ENCODE measurements at regions not wholly inside any gene's neighbourhood (a gene's known extent, or its start where the extent isn't known, plus 50 kb on each side); places are given as distances from the start of the nearest gene placed in this dataset.
A peak's percentile ranks its signal among the peaks of the same experiment; 100 is the strongest.
"Not testable (repeated sequence)": the region's sequence is repeated elsewhere in the genome, so short reads cannot be mapped to it uniquely, and the experiment has no call there.

DNA sequence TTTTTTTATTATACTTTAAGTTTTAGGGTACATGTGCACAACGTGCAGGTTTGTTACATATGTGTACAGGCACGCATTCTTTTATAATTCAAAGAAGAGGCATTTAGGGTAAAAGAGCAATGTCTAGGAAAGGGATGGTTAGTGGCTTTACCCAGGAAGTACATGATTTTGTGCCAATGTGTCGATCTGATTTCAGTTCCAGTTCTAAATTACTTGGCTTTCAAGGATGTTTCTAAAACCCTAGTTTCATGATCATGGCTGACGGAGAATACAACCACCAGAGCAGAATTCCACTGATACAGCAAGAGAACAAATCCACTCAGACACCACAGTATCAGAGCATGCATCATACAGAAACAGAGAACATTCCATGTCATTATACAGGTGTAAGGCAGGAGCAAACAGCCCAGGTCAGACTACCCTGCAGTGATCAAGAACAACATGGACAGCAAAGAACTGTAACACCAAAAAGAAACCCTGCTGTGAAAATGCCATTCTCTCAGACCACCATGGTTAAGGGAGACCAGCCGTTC is 116.7 kb upstream of the STK17B start:
- no peak overlapping the region for H3K4me3 ChIP-seq
- H3K36me3 ChIP-seq = no peaks in the 10 kb centered on the region
- no peaks in the 10 kb centered on the region for H3K9me3 ChIP-seq
- H3K27me3 ChIP-seq = no peaks in the 10 kb centered on the region
- no peak for DNase-seq

DNA sequence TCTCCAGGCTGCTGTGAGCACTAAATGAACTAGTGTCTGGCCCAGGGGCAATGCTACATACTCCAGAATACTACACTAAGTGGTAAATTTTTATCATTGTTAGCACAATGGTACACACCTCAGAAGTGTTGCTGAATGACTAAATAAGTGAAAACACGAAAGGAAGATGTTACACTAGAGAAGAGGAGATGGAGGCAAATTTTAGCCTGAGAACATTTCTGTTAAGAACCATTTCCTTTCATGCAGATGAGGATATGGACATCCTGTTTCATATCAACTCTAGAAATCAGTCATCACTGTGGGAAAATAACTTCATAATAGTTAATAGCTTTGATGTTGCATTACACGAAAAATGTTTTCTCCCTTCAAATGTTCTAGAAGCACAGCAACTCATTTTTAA is 117.6 kb upstream of the STK17B start:
- no peak for DNase-seq
- Histone ChIP-seq H3K4me3 (no peak overlapping the region), H3K9me3 (no peaks in the 10 kb centered on the region), H3K36me3 (no peaks in the 10 kb centered on the region), H3K27me3 (no peaks in the 10 kb centered on the region)

DNA sequence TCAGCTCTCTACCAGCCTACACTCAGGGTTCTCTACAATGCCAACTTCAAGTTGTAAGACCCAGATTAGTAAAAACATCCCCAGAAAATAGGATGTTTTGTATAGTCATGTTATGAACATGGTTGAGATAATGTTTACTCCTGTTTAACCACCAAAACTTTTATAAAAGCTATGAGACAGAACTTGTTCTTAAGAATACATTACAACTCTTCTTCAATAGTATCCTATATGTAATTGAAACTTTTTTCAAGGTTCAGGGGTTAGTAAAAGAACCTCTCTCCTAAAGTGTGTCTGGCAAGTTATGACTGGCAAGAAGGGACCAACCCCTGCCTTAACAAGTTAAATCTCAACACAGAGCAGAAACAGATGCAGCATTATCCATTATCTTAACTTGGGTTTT is 118.8 kb upstream of the STK17B start:
- no peaks in the 10 kb centered on the region for H3K27me3 ChIP-seq
- no peaks in the 10 kb centered on the region for H3K9me3 ChIP-seq
- H3K4me3 ChIP-seq = no peak overlapping the region
- no peaks in the 10 kb centered on the region for H3K36me3 ChIP-seq
- DNase-seq = no peak

DNA sequence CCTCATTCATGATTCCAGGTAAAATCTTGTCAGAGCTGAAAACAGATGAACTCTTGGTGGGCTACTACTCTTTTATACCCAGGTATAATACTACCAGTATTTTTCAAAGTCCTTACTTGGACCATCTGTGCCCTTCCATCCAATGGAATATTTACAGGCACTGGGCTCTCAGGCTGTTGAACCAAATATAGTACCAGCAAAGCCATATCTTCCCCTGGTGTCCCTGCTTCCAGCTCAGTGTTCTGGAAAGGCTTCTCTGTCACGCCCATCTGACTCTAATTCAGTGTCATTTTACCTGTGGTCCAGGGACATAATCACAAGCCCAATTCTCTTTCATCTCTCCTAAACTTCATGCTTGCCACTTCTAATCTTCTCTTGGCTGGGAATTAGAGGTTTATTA is 119.2 kb upstream of the STK17B start:
- Histone ChIP-seq H3K4me3 (no peak overlapping the region), H3K27me3 (no peaks in the 10 kb centered on the region), H3K9me3 (no peaks in the 10 kb centered on the region), H3K36me3 (no peaks in the 10 kb centered on the region)
- no peak for DNase-seq

DNA sequence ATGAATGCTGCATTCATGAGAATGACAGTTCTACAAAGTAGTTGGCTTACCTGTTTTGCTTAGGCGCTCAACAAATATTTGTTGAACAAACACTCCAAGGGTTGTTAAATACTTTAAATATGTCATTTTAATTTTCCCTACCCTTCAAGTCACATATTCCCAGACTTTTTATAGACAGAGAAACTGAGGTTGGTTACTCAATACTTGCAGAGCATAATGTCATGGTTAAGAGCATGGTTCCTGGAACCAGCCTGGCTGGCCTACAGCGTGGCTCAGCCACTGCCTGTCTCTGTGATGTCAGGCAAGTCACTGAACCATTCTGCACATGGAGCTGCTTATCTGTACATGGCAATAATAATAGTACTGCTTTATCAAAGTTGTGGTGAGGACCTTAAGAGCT is 120.0 kb upstream of the STK17B start:
- no peaks in the 10 kb centered on the region for H3K27me3 ChIP-seq
- no peak for DNase-seq
- no peaks in the 10 kb centered on the region for H3K9me3 ChIP-seq
- H3K36me3 ChIP-seq = no peaks in the 10 kb centered on the region
- H3K4me3 ChIP-seq = no peak overlapping the region

DNA sequence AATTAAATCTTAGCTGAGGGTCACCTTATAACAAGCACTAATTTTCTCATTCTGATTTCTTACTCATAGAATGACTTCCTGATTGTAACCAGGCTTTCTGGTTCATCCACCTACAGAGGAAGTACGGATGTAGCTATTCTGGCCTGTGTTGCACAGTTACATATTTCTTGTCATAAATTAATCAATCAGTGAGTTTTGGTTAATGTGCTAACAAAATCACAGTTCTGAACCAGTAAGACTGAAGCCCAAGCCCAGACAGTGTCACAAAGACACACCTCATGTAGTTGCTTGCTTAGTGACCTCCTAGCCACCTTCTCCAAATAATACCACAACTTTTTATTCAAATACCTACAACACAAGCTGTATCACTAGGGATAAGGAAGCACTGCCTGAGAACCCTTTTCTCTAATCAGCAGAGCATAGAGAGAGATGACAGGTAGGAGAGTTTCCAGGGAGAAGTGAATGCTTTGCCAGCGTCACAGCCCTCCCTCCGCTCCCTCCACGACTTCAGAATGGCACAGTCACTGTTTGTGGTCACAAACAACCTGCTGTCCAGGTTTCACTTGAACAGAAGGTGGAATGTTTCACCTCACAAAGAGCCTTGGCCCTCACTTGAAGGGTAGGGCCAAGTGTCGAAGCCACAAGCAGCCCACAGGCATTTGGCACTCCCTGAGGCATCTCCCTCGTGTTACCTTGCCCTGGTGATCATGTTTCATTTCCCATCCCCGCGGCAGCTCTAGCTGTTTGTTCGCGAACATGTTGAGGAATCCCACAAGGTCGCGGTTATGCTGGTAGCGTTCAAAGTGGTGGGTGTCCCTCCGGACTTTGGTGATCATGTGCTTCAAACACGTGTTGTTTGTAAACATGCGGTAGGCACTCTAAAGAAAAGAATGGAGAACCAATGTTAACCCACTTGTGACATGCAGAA is 120.8 kb upstream of the STK17B start:
- no peaks in the 10 kb centered on the region for H3K27me3 ChIP-seq
- peak; percentile 39 for DNase-seq

DNA sequence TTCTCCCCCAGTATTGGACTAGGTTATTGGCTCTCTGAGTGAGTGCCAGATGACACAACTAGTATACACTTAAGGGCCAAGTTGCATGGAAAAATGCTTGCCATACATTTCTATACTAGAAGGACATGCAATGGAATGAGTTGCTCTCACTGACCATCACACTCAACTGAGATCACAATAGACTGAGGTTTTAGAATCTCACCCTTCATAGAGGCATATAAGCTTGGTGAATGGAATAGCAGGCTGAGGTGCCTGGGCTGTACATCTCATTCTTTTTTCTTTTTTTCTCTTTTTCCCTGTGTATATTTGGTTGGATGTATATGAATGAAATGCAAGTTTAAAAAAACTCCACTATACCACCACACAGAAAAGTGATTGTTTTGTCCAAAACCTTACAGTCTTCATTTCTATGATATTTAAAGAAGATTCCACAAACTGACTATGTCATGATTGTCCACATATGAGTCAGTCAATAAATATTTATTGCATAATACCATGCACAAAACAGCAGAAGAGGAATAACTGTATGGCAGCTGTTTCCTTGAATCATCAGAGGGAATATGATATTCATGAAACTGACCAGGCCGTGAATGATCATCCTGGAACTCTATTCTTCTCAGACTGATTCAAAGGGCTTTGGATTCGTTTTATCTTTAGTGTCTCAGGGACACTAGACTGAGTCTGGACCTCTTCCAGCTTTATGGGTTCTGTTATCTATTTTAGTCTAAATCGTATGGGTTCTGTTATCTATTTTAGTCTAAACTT is 122.6 kb upstream of the STK17B start:
- no peaks in the 10 kb centered on the region for H3K9me3 ChIP-seq
- no peak overlapping the region for H3K4me3 ChIP-seq
- no peaks in the 10 kb centered on the region for H3K36me3 ChIP-seq
- peak; percentile 19 for DNase-seq
- no peaks in the 10 kb centered on the region for H3K27me3 ChIP-seq

More for the DNA sequence above, 120.8 kb upstream of the STK17B start:
- Histone ChIP-seq H3K36me3 (no peaks in the 10 kb centered on the region), H3K9me3 (no peaks in the 10 kb centered on the region), H3K4me3 (no peak overlapping the region)

DNA sequence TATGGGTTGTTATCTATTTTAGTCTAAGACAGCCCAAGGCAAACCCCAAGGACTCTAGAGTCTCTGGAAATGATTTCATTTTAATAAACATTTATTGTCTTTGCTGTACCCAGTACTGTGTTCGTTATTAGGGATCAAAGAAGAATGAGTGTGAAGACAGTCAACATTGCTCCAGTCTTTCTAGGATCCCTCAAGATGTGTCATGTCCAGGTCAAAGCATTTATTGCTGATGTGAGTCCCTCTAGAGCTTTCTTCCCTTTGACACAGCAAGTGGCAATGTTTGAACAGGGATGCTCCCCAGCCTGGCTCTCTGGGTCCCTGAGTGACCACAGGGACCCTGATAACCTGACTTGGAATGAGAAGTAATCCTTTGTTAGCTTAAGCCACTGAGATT is 123.1 kb upstream of the STK17B start:
- Histone ChIP-seq H3K4me3 (no peak overlapping the region), H3K27me3 (no peaks in the 10 kb centered on the region), H3K9me3 (no peaks in the 10 kb centered on the region), H3K36me3 (no peaks in the 10 kb centered on the region)
- DNase-seq = no peak

DNA sequence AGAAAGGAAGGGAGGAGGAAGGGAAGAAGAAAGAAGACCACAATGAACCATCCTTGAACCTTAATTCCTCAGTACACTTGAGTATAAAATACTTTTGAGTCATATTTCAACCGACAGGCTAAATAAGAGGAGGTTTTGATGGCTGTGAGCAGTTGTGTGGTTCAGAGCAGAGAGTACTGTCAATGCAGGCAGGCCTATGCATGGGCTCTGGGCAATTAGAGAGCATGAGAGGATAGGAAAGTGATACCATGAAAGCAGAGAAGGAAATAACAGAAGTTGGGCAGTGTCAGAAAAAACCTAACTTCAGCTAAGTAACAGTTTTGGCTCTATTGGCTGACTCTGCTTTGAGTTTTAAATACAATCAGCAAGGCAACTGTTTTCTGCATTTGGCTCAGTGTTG is 123.6 kb upstream of the STK17B start:
- no peak overlapping the region for H3K4me3 ChIP-seq
- H3K9me3 ChIP-seq = no peaks in the 10 kb centered on the region
- no peak for DNase-seq
- no peaks in the 10 kb centered on the region for H3K27me3 ChIP-seq
- no peaks in the 10 kb centered on the region for H3K36me3 ChIP-seq

DNA sequence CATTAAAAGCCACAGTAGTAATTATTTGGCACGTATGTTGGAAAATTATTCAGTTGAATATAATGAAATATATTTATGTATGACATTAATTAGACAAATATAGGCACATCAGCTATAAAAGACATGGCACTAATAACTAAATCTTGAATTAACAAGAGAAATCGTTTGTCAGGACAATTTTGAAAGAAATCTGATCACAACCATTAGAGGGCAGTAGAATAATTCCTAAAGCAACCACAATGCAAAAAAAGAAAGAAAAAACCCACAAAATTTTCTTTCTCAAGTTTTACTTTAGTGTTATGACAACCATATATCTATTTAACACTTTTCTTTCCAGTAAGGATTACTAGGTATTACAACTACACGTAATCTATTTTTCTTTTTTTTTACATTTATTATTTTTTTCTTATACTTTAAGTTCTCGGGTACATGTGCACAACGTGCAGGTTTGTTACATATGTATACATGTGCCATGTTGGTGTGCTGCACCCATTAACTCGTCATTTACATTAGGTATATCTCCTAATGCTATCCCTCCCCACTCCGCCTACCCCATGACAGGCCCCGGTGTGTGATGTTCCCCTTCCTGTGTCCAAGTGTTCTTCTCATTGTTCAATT is 126.8 kb upstream of the STK17B start:
- not testable (repeated sequence) for H3K36me3 ChIP-seq, H3K27me3 ChIP-seq, H3K4me3 ChIP-seq, H3K9me3 ChIP-seq, DNase-seq

DNA sequence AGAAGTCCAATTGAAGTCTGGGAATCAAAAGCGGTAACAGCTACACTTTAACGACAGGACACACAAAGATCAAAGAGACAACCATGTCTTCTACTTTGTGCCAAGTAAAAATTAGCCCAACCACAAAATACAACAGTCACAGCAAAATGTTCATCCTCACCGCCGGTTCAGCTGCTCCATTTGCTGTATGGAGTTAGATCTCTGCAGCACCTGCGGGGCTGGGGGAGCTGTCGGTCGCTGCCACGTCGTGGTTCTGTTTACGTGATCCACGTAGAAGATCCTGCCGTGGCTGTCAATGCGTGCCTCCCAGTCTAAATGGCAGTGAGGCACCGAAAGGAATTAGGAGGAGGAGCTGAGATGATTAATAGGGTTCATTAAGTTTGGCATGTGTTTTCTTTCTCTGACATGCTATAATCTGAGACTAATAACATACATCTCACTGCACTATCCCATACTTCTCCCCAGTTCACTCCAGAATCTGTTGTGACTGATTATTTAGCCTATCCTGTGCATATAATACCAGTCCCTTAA is 136.5 kb upstream of the STK17B start:
- H3K9me3 ChIP-seq = no peaks in the 10 kb centered on the region
- DNase-seq = no peak
- no peak overlapping the region for H3K4me3 ChIP-seq
- H3K27me3 ChIP-seq = no peaks in the 10 kb centered on the region
- peaks cover 6% of the 10 kb centered on the region for H3K36me3 ChIP-seq

DNA sequence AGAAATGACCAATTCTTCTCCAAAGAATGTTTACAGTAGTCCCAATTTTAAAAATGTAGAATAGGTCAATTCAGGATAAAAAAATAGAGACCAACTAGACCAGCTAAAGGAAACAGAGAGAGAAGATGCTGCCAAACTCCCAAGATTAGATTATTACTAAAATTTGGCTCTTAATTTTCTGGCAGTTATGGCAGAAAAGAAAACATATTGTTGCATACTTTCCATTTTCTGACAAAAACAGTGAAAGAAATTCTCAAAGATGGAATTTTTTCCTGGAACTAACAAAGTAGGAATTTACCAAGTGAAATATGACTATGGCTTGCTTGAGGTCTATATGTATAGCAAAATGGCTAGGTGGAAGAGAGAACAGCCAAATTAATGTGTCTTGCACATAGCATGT is 138.3 kb upstream of the STK17B start:
- Histone ChIP-seq H3K36me3 (peaks cover 4% of the 10 kb centered on the region), H3K9me3 (no peaks in the 10 kb centered on the region), H3K4me3 (no peak overlapping the region), H3K27me3 (no peaks in the 10 kb centered on the region)
- DNase-seq = no peak

DNA sequence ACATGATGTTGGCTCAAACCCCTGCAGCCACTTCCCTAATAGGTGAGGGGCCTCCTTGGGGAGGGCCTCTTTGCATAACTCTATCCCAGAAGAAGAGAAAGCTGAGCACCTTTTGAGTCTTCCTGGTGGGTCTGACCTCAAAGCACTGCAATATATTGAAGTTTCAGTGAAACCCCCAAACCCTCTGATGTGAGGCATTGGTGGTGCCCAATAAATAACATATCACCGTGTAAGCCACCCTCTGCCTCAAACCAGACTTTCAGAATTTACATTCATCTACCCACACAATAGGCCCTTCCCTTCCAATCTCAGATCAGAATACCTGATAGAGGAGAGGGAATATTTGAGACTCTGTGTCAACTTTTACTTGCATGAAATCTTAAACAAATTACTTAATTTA is 142.8 kb upstream of the STK17B start:
- no peak for DNase-seq
- Histone ChIP-seq H3K9me3 (peaks cover 11% of the 10 kb centered on the region), H3K27me3 (no peaks in the 10 kb centered on the region), H3K36me3 (peaks cover 19% of the 10 kb centered on the region), H3K4me3 (no peak overlapping the region)

DNA sequence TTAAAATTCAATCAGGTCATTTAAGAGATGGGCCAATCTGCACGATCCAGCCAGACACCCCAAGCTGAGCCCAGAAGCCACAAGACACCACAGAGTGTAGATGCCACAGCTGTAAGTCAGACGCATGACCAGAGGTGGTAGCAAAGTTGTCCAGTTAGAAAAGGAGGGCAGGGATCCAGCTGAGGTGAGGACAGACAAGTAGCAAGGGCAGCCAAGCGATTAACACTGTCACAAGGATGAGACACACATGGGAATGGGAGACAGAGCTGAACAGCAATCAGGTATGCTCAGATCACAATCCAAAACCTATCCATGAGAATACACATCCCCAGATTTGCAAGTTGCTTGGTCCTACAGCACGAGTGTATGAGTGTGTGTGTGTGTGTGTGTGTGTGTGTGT is 143.4 kb upstream of the STK17B start:
- H3K36me3 ChIP-seq = peaks cover 19% of the 10 kb centered on the region
- DNase-seq = peak; percentile 22
- no peaks in the 10 kb centered on the region for H3K27me3 ChIP-seq
- no peak overlapping the region for H3K4me3 ChIP-seq
- H3K9me3 ChIP-seq = peaks cover 11% of the 10 kb centered on the region

DNA sequence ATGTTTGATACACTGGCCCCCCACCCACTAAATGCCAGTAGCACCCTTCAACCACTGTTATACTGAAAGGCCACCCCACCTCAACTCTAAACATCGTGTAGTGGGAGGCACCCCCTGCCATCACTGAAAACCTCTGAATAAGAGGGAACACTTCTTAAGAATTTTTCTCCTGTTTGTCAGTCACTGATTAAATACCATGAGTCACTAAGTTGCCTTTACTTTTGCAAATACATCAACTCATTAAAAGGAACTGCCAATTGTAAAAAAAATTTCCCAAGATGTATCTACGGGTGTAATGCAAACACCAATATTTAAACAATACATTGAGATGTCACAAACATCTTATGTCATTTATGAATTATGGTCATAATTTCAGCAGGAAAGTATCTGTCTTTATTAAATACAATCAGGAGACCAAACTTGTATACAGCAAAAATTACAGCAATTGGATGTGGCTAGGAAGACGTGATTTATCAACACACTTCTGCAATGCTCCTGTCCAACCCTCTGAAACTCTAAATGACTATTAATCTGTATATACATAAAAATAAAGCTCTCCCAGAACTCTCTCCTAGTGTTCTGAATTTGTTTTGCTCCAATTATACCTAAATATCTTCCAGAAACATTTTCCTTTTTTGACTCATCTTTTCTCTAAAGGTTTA is 144.1 kb upstream of the STK17B start:
- Histone ChIP-seq H3K36me3 (peaks cover 19% of the 10 kb centered on the region), H3K9me3 (peaks cover 11% of the 10 kb centered on the region), H3K4me3 (no peak overlapping the region), H3K27me3 (no peaks in the 10 kb centered on the region)
- DNase-seq = no peak

DNA sequence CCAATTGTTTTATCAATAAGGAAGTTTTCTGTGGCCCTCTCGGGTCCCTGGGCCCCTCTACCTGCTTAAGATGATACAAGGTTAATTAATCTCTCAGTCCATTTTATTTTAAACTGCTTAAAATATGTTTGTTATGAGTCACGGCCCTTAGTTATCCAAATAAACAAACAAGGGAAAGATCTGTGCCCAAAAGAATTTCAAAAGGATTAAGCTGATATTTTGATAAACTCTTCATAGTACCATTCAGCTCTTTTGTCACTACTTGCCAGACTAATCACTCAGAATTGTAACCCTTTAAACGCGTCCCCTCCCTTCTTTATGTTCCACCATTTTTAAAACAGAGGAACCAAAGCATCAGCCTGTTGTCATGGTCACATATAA is 144.7 kb upstream of the STK17B start:
- H3K9me3 ChIP-seq = peaks cover 11% of the 10 kb centered on the region
- H3K27me3 ChIP-seq = no peaks in the 10 kb centered on the region
- DNase-seq = no peak
- peaks cover 19% of the 10 kb centered on the region for H3K36me3 ChIP-seq
- H3K4me3 ChIP-seq = no peak overlapping the region

All from MG63 (cell line).